ENCODE measurements at regions not wholly inside any gene's neighbourhood (a gene's known extent, or its start where the extent isn't known, plus 50 kb on each side); places are given as distances from the start of the nearest gene placed in this dataset.

DNA sequence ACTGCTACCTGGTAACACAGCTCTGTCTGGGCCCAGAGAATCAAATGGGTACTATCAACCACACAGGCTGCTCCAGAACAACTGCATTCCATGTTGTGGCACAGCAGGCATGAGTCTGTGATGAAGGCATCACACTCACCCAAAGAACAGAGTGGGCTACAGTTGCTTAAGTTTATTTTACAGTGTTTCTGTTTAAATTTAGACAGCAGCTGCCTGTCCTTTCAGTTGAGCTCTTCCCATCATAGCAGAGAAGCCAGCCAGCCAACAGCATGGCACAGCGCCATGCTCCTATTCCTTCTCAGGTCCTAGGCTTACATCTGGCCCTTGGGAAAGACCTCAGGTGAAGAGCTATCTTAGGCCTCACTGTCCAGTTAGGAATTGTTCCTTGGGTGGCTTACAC is 147.0 kb upstream of the FRMD6 start:
- H3K4me1 ChIP-seq (ENCODE audit: control insufficient read depth in 2 of 2, insufficient read depth in 2 of 2, low read length in 1 of 2), result peaks cover 5 to 18% of the 10 kb centered on the region in 2 donors
- H3K36me3 ChIP-seq (ENCODE audit: control insufficient read depth in 2 of 2, insufficient read depth in 2 of 2, low read length in 1 of 2), result peaks cover 0 to 5% of the 10 kb centered on the region in 2 donors
- no peak overlapping the region for H3K4me3 ChIP-seq (ENCODE audit: low read depth in 1 of 2, low read length in 2 of 2)
- no peaks in the 10 kb centered on the region for H3K9me3 ChIP-seq (ENCODE audit: control insufficient read depth in 2 of 2, insufficient read depth in 1 of 2, low read depth in 1 of 2, low read length in 1 of 2)
- WGBS, 2 donors, result 95 to 100% methylated on average over 1 of the region's 1 CpG
- no peaks in the 10 kb centered on the region for H3K27me3 ChIP-seq (ENCODE audit: control insufficient read depth in 1 of 2, insufficient read depth in 2 of 2, low read length in 2 of 2)
- H3K27ac ChIP-seq (ENCODE audit: low read depth in 2 of 2, low read length in 1 of 2), result no peak overlapping the region

DNA sequence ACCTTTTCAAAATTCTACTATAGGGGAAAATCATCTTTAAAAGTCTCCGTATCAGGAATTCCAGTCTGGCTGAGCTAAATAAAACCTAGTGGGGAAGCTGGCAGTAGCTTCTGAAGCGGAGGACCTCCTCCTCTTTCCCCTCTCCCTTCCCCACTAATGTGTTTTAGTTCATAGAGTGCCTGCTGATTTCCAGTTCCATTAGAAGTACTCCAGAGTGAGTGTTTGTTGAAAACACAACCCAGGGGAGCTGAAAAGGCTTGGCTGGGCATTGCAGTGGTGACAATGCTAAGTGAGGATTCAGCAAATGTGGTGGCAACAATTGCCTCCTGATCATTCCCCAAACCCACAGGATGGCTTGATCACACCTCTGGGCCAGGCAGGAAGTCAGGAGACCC is 144.2 kb upstream of the FRMD6 start:
- Histone ChIP-seq H3K4me3 (ENCODE audit: low read depth in 1 of 2, low read length in 2 of 2) (no peak overlapping the region), H3K27me3 (ENCODE audit: control insufficient read depth in 1 of 2, insufficient read depth in 2 of 2, low read length in 2 of 2) (no peaks in the 10 kb centered on the region), H3K36me3 (ENCODE audit: control insufficient read depth in 2 of 2, insufficient read depth in 2 of 2, low read length in 1 of 2) (peaks cover 0 to 5% of the 10 kb centered on the region in 2 donors), H3K9me3 (ENCODE audit: control insufficient read depth in 2 of 2, insufficient read depth in 1 of 2, low read depth in 1 of 2, low read length in 1 of 2) (no peaks in the 10 kb centered on the region), H3K4me1 (ENCODE audit: control insufficient read depth in 2 of 2, insufficient read depth in 2 of 2, low read length in 1 of 2) (peaks cover 5 to 18% of the 10 kb centered on the region in 2 donors), H3K27ac (ENCODE audit: low read depth in 2 of 2, low read length in 1 of 2) (peak overlapping the region; percentile 62 to 82)
- 64 to 76% methylated on average over 2 of the region's 2 CpGs for WGBS, 2 donors

DNA sequence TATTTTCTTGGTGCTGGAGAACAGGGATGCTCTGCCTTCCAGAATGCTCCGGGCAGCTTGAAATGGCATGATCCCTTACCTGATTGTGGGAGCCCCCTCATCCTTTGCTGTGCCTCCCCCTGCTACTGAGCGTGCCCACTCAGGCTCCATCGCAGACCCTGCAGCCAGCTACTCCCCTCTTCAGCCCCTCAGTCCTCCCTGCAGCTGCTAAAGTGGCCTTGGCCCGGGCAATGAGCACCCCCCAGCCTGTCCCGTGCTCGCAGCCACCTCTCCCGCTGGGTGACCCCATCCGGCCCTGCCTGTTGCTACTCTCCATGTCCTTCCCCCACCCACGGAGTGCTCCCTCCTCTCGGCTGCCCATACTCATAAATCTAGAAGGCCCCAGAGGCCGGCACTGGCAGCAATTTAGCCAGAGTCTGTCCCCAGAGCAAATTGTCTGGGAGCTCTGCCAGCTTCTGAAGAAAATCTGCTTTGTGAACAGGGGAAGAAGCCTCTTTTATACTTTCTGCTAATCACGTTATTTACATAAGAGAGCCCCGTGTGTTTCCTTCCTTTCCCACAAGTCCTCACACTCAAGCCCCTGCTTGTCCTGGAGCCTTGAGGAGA is 143.7 kb upstream of the FRMD6 start:
- WGBS, 2 donors, result 27 to 34% methylated on average over 13 of the region's 13 CpGs
- Histone ChIP-seq H3K27ac (ENCODE audit: low read depth in 2 of 2, low read length in 1 of 2) (peak overlapping the region; percentile 62 to 82), H3K4me3 (ENCODE audit: low read depth in 1 of 2, low read length in 2 of 2) (no peak overlapping the region), H3K9me3 (ENCODE audit: control insufficient read depth in 2 of 2, insufficient read depth in 1 of 2, low read depth in 1 of 2, low read length in 1 of 2) (no peaks in the 10 kb centered on the region), H3K4me1 (ENCODE audit: control insufficient read depth in 2 of 2, insufficient read depth in 2 of 2, low read length in 1 of 2) (peaks cover 5 to 18% of the 10 kb centered on the region in 2 donors), H3K36me3 (ENCODE audit: control insufficient read depth in 2 of 2, insufficient read depth in 2 of 2, low read length in 1 of 2) (peaks cover 0 to 8% of the 10 kb centered on the region in 2 donors), H3K27me3 (ENCODE audit: control insufficient read depth in 1 of 2, insufficient read depth in 2 of 2, low read length in 2 of 2) (no peaks in the 10 kb centered on the region)

DNA sequence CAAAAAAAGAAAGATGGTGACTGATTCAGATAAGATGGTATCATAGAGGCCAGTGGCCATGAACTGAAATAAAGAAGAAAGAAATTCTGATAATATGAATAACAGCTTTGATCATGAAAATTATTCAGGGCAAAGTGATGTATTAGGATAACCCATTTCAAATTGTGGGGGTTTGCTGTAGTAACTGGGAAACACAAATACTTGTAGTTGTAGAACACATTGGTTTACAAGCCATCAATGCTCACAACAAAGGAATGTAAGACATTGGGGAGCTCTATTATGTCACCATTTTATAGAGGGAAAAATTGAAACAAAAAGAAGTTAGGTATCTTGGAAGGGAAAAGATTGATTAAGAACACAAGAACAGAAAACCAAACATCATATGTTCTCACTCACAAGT is 140.4 kb upstream of the FRMD6 start:
- Histone ChIP-seq H3K36me3 (ENCODE audit: control insufficient read depth in 2 of 2, insufficient read depth in 2 of 2, low read length in 1 of 2) (peaks cover 0 to 8% of the 10 kb centered on the region in 2 donors), H3K27ac (ENCODE audit: low read depth in 2 of 2, low read length in 1 of 2) (no peak overlapping the region), H3K27me3 (ENCODE audit: control insufficient read depth in 1 of 2, insufficient read depth in 2 of 2, low read length in 2 of 2) (no peaks in the 10 kb centered on the region), H3K4me3 (ENCODE audit: low read depth in 1 of 2, low read length in 2 of 2) (no peak overlapping the region), H3K9me3 (ENCODE audit: control insufficient read depth in 2 of 2, insufficient read depth in 1 of 2, low read depth in 1 of 2, low read length in 1 of 2) (no peaks in the 10 kb centered on the region), H3K4me1 (ENCODE audit: control insufficient read depth in 2 of 2, insufficient read depth in 2 of 2, low read length in 1 of 2) (peaks cover 5 to 11% of the 10 kb centered on the region in 2 donors)

DNA sequence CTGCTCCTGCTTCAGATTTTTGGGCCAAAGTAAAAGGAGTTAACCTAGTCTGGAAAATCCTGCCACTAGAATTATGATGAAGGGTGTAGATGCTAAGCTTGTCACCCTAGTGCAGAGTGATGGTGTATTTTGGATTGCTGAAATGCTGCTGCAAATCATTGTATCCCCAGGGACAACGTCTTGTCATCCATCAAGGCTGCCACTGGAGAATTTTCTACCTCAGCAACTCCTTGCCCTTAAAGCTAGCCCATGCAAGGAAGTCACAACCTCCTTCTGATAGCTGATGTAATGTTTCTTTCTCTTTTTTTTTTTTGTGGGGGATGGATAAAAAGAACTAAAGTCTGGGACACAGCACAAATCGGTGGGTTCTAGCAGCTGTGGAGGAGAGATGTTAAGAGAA is 139.4 kb upstream of the FRMD6 start:
- H3K27me3 ChIP-seq (ENCODE audit: control insufficient read depth in 1 of 2, insufficient read depth in 2 of 2, low read length in 2 of 2), result no peaks in the 10 kb centered on the region
- 52 to 81% methylated on average over 2 of the region's 2 CpGs for WGBS, 2 donors
- no peak overlapping the region for H3K27ac ChIP-seq (ENCODE audit: low read depth in 2 of 2, low read length in 1 of 2)
- H3K9me3 ChIP-seq (ENCODE audit: control insufficient read depth in 2 of 2, insufficient read depth in 1 of 2, low read depth in 1 of 2, low read length in 1 of 2), result no peaks in the 10 kb centered on the region
- peaks cover 5 to 7% of the 10 kb centered on the region in 2 donors for H3K4me1 ChIP-seq (ENCODE audit: control insufficient read depth in 2 of 2, insufficient read depth in 2 of 2, low read length in 1 of 2)
- peaks cover 0 to 8% of the 10 kb centered on the region in 2 donors for H3K36me3 ChIP-seq (ENCODE audit: control insufficient read depth in 2 of 2, insufficient read depth in 2 of 2, low read length in 1 of 2)
- H3K4me3 ChIP-seq (ENCODE audit: low read depth in 1 of 2, low read length in 2 of 2), result no peak overlapping the region

DNA sequence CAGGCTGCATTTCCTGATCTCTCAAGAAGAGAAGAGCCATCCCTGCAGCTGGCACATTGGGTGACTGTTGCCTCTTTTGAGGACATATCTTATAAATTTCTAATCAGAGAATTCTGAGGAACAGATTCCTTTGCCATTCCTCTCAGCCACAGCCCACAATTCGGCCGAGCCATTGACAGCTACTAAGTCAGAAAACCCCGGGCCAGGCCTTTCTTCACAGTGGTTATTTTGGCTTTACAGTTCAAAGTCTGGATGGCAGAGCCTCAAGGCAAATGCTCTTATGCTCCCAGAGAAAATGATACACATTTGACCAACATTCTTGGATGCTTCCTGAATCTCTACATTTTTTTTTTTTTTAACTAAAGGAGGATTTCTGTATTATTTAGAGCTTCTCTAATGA is 138.4 kb upstream of the FRMD6 start:
- Histone ChIP-seq H3K4me3 (ENCODE audit: low read depth in 1 of 2, low read length in 2 of 2) (no peak overlapping the region), H3K27me3 (ENCODE audit: control insufficient read depth in 1 of 2, insufficient read depth in 2 of 2, low read length in 2 of 2) (no peaks in the 10 kb centered on the region), H3K27ac (ENCODE audit: low read depth in 2 of 2, low read length in 1 of 2) (no peak overlapping the region), H3K9me3 (ENCODE audit: control insufficient read depth in 2 of 2, insufficient read depth in 1 of 2, low read depth in 1 of 2, low read length in 1 of 2) (no peaks in the 10 kb centered on the region), H3K4me1 (ENCODE audit: control insufficient read depth in 2 of 2, insufficient read depth in 2 of 2, low read length in 1 of 2) (no peaks in the 10 kb centered on the region), H3K36me3 (ENCODE audit: control insufficient read depth in 2 of 2, insufficient read depth in 2 of 2, low read length in 1 of 2) (peaks cover 0 to 3% of the 10 kb centered on the region in 2 donors)
- 72 to 77% methylated on average over 3 of the region's 3 CpGs for WGBS, 2 donors

DNA sequence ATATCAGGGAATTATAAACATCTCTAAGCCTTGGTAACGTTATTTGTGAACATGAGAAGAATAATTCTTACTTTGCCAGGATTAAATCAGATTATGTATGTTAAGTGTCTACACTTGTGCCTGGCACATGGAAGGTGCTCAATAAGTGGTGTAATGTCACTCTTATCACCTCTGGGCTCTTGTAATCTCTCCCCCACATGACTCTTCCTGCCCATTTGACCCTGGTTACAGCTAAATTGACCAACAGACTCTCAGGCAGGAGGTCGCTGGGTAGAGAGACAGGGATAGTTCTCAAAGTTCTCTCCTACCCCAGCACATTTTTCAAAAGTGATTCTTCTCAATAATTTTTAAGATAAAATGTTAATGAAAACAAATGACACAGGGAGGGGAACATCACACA is 137.8 kb upstream of the FRMD6 start:
- H3K27me3 ChIP-seq (ENCODE audit: control insufficient read depth in 1 of 2, insufficient read depth in 2 of 2, low read length in 2 of 2), result no peaks in the 10 kb centered on the region
- 79 to 81% methylated on average over 2 of the region's 2 CpGs for WGBS, 2 donors
- no peak overlapping the region for H3K27ac ChIP-seq (ENCODE audit: low read depth in 2 of 2, low read length in 1 of 2)
- no peaks in the 10 kb centered on the region for H3K4me1 ChIP-seq (ENCODE audit: control insufficient read depth in 2 of 2, insufficient read depth in 2 of 2, low read length in 1 of 2)
- H3K36me3 ChIP-seq (ENCODE audit: control insufficient read depth in 2 of 2, insufficient read depth in 2 of 2, low read length in 1 of 2), result peaks cover 0 to 3% of the 10 kb centered on the region in 2 donors
- H3K9me3 ChIP-seq (ENCODE audit: control insufficient read depth in 2 of 2, insufficient read depth in 1 of 2, low read depth in 1 of 2, low read length in 1 of 2), result no peaks in the 10 kb centered on the region
- no peak overlapping the region for H3K4me3 ChIP-seq (ENCODE audit: low read depth in 1 of 2, low read length in 2 of 2)

DNA sequence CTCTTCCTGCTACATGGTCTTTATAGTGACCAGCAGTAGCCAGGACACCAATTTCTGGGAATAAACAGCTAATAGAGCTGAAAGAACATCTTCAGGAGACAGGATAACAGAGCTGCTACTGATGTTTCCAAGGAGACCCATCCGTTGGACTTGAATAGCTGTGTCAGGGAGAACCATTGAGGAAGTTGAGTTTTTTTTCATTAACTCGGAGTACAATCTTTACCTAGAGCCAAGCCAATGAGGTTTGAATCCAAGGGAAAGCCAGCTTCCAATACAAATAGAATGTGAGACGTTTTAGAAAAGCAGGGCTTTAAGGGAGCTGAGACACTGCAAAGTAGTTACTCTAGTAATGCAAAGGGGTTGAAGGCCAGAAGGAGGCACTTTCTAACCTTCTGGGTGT is 136.1 kb upstream of the FRMD6 start:
- WGBS, 2 donors, result 80 to 83% methylated on average over 3 of the region's 3 CpGs
- Histone ChIP-seq H3K36me3 (ENCODE audit: control insufficient read depth in 2 of 2, insufficient read depth in 2 of 2, low read length in 1 of 2) (peaks cover 0 to 3% of the 10 kb centered on the region in 2 donors), H3K27ac (ENCODE audit: low read depth in 2 of 2, low read length in 1 of 2) (no peak overlapping the region), H3K27me3 (ENCODE audit: control insufficient read depth in 1 of 2, insufficient read depth in 2 of 2, low read length in 2 of 2) (no peaks in the 10 kb centered on the region), H3K4me1 (ENCODE audit: control insufficient read depth in 2 of 2, insufficient read depth in 2 of 2, low read length in 1 of 2) (no peaks in the 10 kb centered on the region), H3K9me3 (ENCODE audit: control insufficient read depth in 2 of 2, insufficient read depth in 1 of 2, low read depth in 1 of 2, low read length in 1 of 2) (no peaks in the 10 kb centered on the region), H3K4me3 (ENCODE audit: low read depth in 1 of 2, low read length in 2 of 2) (no peak overlapping the region)

DNA sequence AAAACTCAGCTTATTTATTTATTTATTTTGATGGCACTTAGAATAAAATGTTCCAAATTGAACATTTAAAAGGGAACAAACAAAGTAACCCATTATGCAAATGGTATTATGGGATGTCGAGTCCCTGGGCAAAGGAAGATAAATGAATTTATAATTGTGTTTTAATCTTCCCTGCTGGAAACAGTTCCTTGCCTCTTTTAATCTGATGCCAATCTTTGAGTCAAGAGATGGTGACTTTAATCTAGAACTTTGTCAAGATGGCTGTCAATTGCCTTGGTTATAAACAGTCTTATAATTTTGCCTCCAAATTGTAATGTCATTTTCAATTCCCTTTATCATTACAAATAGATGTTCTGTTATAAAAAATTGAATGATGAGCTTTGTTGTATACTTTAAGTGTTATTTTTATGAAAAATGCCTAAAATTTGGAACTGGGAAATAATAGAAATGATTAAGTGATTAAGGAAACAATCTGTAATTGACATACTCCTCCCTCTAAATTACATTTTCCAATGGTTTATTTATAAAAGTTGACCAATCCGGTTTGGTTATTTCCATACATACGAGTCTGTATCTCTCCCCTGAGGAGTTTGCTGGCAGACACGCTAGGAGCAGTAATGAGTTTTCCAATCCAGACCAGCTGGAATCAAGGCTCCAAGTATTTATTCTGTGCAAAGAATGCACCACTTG is 134.9 kb upstream of the FRMD6 start:
- Histone ChIP-seq H3K4me3 (ENCODE audit: low read depth in 1 of 2, low read length in 2 of 2) (no peak overlapping the region), H3K9me3 (ENCODE audit: control insufficient read depth in 2 of 2, insufficient read depth in 1 of 2, low read depth in 1 of 2, low read length in 1 of 2) (no peaks in the 10 kb centered on the region), H3K27me3 (ENCODE audit: control insufficient read depth in 1 of 2, insufficient read depth in 2 of 2, low read length in 2 of 2) (no peaks in the 10 kb centered on the region), H3K27ac (ENCODE audit: low read depth in 2 of 2, low read length in 1 of 2) (no peak overlapping the region), H3K36me3 (ENCODE audit: control insufficient read depth in 2 of 2, insufficient read depth in 2 of 2, low read length in 1 of 2) (peaks cover 0 to 3% of the 10 kb centered on the region in 2 donors), H3K4me1 (ENCODE audit: control insufficient read depth in 2 of 2, insufficient read depth in 2 of 2, low read length in 1 of 2) (no peaks in the 10 kb centered on the region)
- WGBS, 2 donors, result 42 to 50% methylated on average over 4 of the region's 4 CpGs

DNA sequence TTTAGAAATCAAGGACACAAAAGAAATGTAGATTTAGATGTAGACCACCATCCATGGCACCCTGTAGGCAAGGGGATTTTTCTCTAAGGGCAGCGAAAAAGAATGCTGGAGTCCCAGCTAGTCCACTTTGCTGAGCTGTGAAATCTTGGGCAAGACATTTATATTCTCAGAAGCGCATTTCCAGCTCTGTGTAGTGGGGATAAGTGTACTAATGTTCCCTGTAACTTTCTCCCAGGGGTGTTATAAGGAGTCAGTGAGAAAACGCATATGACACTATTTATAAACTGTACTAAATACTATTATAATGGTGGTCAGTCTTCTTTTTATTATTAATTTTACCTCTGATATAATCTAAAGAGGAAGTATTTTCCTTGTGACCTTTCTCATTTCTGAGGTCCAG is 133.4 kb upstream of the FRMD6 start:
- H3K27me3 ChIP-seq (ENCODE audit: control insufficient read depth in 1 of 2, insufficient read depth in 2 of 2, low read length in 2 of 2), result no peaks in the 10 kb centered on the region
- H3K27ac ChIP-seq (ENCODE audit: low read depth in 2 of 2, low read length in 1 of 2), result no peak overlapping the region
- WGBS, 2 donors, result 88 to 91% methylated on average over 3 of the region's 3 CpGs
- H3K4me3 ChIP-seq (ENCODE audit: low read depth in 1 of 2, low read length in 2 of 2), result no peak overlapping the region
- no peaks in the 10 kb centered on the region for H3K9me3 ChIP-seq (ENCODE audit: control insufficient read depth in 2 of 2, insufficient read depth in 1 of 2, low read depth in 1 of 2, low read length in 1 of 2)
- no peaks in the 10 kb centered on the region for H3K36me3 ChIP-seq (ENCODE audit: control insufficient read depth in 2 of 2, insufficient read depth in 2 of 2, low read length in 1 of 2)
- no peaks in the 10 kb centered on the region for H3K4me1 ChIP-seq (ENCODE audit: control insufficient read depth in 2 of 2, insufficient read depth in 2 of 2, low read length in 1 of 2)

Data from esophagus (tissue), 2 donors.